Right cardiac atrium (tissue), 5 donors: ENCODE measurements at regions not wholly inside any gene's neighbourhood (a gene's known extent, or its start where the extent isn't known, plus 50 kb on each side); places are given as distances from the start of the nearest gene placed in this dataset.
A peak's percentile ranks its signal among the peaks of the same experiment; 100 is the strongest.

Experiments used
- ATAC-seq, 2 donors: fragments of 200-7000 bp; cut with Tn5 transposase; one replicate each; pipeline versions ENCODE4 v1.8.0 to v1.9.1; 2020; ENCODE audit warnings: moderate library complexity in 2 of 2, mild to moderate bottlenecking in 1 of 2
- DNase-seq, 3 donors: peaks; one replicate each; pipeline ENCODE4 v3.0.0-alpha.2; 2020
- H3K27ac ChIP-seq: one replicate; pipeline ENCODE4 v1.5.1; 2013; ENCODE audit warnings: mild to moderate bottlenecking, low read length, control low read depth, moderate library complexity
- H3K27me3 ChIP-seq: one replicate; pipeline ENCODE4 v1.6.1; 2013; ENCODE audit not compliant: control insufficient read depth, insufficient read depth
- H3K4me1 ChIP-seq: one replicate; pipeline ENCODE4 v1.6.1; 2013; ENCODE audit warnings: low read length; ENCODE audit not compliant: control insufficient read depth, insufficient read depth
- H3K4me3 ChIP-seq: one replicate; pipeline ENCODE4 v1.5.1; 2013; ENCODE audit warnings: low read length, control low read depth
- H3K9me3 ChIP-seq: one replicate; pipeline ENCODE4 v1.6.1; 2013; ENCODE audit warnings: low read length; ENCODE audit not compliant: control insufficient read depth
- WGBS: extraction: QIAGEN DNeasy Blood & Tissue Kit; methylation state at CpG from one replicate; pipeline ENCODE4 v1.1.7; 2013; 5-methylcytosine and 5-hydroxymethylcytosine counted together
- intact Hi-C, 4 donors: fragments of 100-400 bp; cut with DNase I; formaldehyde crosslinking; loops; one replicate each; pipeline versions ENCODE4 v1.11.0 to v1.14.0; 2022 to 2023
- donor health status: healthy with polysubstance abuse.
- donor health status: DM: no; HTN: yes; CAD: no.
- donor health status: DM: no; HTN: no; CAD: no.
- donor health status: DM: no; HTN: yes; CAD: no; lungs with severe emphysema.
- donor health status: DM: yes; HTN: yes; CAD: no.

DNA sequence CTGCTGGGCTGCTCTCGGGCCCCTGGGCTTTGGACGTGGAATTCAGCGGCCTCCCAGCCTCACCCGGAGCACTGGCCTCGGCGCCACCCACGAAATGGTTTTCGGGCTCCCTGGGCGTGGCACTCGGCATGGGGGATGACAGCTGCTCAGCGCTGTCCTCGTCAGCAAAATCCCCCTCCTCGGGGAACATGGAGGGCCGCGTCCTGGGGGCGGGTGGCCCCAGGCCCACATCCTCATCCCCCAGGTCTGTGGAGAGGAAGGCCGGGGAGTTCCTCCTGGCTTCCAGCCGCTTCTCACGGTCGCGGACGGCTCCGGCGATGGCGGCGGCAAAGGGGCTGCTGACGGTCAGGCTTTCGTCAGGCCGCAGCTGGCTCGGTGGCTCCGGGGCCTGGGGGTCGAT is 88.4 kb downstream of the CTTN start:
- WGBS, result 95% methylated on average over 32 of the region's 32 CpGs
- H3K27me3 ChIP-seq, result no peaks in the 10 kb centered on the region
- H3K27ac ChIP-seq, result no peak overlapping the region
- intact Hi-C loops, result no loop called here
- DNase-seq, result no peak
- no peaks in the 10 kb centered on the region for H3K4me1 ChIP-seq
- H3K9me3 ChIP-seq, result peaks cover 2% of the 10 kb centered on the region
- ATAC-seq, result no peak
- H3K4me3 ChIP-seq, result no peak overlapping the region

DNA sequence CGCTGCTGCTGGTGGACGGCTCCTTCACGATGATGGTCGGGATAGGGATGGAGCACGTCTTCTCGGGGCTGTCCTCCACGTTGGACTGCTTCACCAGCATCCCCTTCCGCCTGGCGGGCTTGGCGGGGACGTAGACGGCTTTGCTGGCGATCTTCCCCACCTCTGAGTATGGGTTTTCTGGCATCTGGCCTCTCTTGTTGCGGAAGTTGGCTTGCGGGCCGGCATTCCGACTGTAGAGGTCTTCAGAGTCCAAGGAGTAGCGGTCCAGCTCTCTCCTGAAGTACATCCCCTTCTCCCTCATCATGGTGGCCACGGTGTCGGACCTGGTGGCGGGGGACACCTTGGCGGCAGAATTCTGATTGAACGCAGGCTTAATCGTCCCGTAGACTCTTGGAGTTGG is 88.8 kb downstream of the CTTN start:
- WGBS, result 93% methylated on average over 25 of the region's 25 CpGs
- no peak overlapping the region for H3K27ac ChIP-seq
- ATAC-seq, result no peak
- intact Hi-C loops, result no loop called here
- no peak overlapping the region for H3K4me3 ChIP-seq
- no peaks in the 10 kb centered on the region for H3K27me3 ChIP-seq
- no peaks in the 10 kb centered on the region for H3K4me1 ChIP-seq
- H3K9me3 ChIP-seq, result peaks cover 2% of the 10 kb centered on the region
- peak in 1 of 3 donors; percentile 33 for DNase-seq

GRCh38 chr11:70487756-70488155 is 89.4 kb downstream of the CTTN start:
- ATAC-seq (no peak), DNase-seq (peak in 1 of 3 donors; percentile 12)
- Histone ChIP-seq H3K9me3 (peaks cover 2% of the 10 kb centered on the region), H3K27ac (no peak overlapping the region), H3K4me3 (no peak overlapping the region), H3K4me1 (no peaks in the 10 kb centered on the region), H3K27me3 (no peaks in the 10 kb centered on the region)
- intact Hi-C loops, result no loop called here
- WGBS, result 84% methylated on average over 16 of the region's 16 CpGs

- ATAC-seq (no peak), DNase-seq (peak in 1 of 3 donors; percentile 11)
- Histone ChIP-seq H3K9me3 (peaks cover 2% of the 10 kb centered on the region), H3K27me3 (no peaks in the 10 kb centered on the region), H3K27ac (no peak overlapping the region), H3K4me3 (no peak overlapping the region), H3K4me1 (no peaks in the 10 kb centered on the region)
- intact Hi-C loops, result no loop called here
- WGBS, result 79% methylated on average over 7 of the region's 7 CpGs
These were observed 89.9 kb downstream of the CTTN start for GRCh38 chr11:70488171-70488703.

GRCh38 chr11:70489276-70489675 is 90.9 kb downstream of the CTTN start:
- WGBS, result 91% methylated on average over 6 of the region's 6 CpGs
- intact Hi-C loops, result no loop called here
- peaks cover 2% of the 10 kb centered on the region for H3K9me3 ChIP-seq
- H3K4me1 ChIP-seq, result no peaks in the 10 kb centered on the region
- ATAC-seq, result no peak
- no peak for DNase-seq
- no peak overlapping the region for H3K4me3 ChIP-seq
- no peak overlapping the region for H3K27ac ChIP-seq
- H3K27me3 ChIP-seq, result no peaks in the 10 kb centered on the region

- WGBS, result 92% methylated on average over 13 of the region's 13 CpGs
These were observed 91.9 kb downstream of the CTTN start for GRCh38 chr11:70490208-70490607.

DNA sequence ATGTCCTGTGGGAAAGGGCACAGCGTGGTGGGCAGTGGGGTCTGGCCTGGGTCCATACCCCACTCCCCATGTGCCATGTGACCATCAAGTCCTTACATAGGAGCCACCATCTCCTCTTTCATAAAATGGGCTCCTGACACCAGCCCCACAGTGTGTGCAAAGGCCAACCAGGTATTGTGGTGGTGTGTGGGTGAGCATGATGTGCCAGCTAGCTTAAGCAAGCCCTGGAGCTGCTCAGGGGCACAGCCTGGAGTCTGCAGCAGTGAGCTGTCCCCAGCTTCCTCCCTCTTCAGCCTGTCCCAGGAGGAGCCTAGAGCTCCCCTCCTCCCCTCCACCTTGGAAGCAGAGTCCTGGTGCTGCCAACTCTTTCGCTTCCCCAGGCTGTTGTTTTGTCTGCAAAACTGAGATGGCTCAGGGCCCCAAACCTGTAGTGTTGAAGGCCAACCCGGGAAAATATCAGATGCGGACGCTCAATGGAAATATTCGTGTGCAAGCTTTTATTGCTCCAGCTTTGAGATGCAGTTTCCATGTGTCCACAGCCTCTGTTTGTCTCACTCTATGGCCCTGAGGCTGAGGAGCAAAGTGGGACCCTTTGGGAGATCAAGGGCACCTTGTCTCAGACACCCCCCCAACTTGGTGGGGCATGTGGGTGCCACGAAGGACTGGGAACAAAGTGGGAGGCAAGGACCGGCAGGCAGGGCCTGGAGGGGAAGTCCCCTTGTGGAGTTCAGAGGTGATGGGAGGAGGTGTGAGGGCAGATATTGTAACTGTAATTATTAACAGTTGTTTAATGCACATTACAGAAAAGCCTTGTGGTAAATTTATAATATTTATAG is 92.6 kb downstream of the CTTN start:
- intact Hi-C loops, result no loop called here
- WGBS, result 79% methylated on average over 8 of the region's 8 CpGs
- Histone ChIP-seq H3K27me3 (no peaks in the 10 kb centered on the region), H3K4me3 (no peak overlapping the region), H3K4me1 (no peaks in the 10 kb centered on the region), H3K27ac (no peak overlapping the region), H3K9me3 (peaks cover 2% of the 10 kb centered on the region)
- ATAC-seq (no peak), DNase-seq (no peak)

More at GRCh38 chr11:70490208-70490607, 91.9 kb downstream of the CTTN start:
- ATAC-seq, result no peak
- Histone ChIP-seq H3K4me3 (no peak overlapping the region), H3K27me3 (no peaks in the 10 kb centered on the region), H3K27ac (no peak overlapping the region), H3K4me1 (no peaks in the 10 kb centered on the region), H3K9me3 (peaks cover 2% of the 10 kb centered on the region)
- intact Hi-C loops, result no loop called here
- DNase-seq, result no peak

DNA sequence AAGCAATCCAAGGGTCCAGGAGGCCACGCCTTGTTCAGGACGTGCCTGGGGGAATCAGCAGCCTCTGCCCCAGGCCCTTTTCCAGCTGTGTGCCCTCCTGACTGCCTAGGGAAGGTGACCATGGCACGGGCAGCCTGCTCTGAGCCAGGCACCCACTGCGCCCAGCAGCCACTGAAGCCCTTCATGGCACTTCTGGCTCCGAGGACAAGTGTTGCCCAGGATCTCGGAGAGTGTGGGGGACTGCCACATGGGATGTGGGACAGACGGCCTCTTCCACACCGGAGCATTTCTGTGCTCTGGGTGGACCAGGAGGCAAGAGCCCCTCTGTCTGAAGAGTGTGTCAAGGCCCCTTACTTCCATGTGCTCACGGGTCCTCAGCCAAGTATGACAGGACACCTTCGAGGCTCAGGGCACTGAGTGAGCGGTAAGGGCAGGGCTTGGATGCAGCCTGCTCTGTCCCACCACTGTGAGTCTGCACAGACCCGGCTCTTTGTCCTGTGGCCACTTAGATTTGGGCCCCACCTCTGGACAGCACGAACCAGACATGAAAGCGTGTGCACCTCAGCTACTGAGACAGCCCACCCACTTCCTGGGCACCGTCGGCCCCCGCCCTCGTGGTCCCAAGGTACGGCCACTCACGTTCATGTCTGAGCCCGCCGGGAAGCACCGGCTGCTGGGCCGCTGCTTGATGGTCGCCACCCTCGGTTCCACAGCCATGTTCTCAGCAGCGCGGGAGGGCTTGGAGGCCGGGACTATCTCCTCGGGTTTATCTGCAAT is 93.6 kb downstream of the CTTN start:
- Histone ChIP-seq H3K27me3 (no peaks in the 10 kb centered on the region), H3K27ac (no peak overlapping the region), H3K9me3 (peaks cover 2% of the 10 kb centered on the region), H3K4me1 (no peaks in the 10 kb centered on the region), H3K4me3 (no peak overlapping the region)
- DNase-seq (peak in 1 of 3 donors; percentile 36), ATAC-seq (no peak)
- 92% methylated on average over 30 of the region's 30 CpGs for WGBS
- intact Hi-C loops, result no loop called here

DNA sequence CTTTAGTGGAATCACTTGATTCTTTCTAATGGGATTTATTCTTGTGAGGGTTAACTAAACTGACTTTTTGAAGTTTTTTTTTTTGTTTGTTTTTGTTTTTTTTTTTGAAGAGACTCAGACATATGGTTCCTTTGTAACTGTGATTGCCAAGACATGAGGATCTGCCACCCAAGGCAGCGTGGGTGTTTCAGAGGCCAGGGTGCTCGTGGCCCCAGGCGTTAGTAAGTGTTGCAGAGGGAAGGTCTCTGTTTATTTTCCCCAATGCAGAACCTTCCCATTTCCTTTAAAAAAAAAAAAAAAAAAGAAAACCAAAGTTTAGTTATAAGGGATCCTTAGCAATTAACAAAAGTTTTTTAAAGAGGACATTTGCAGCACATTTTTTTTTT is 94.8 kb downstream of the CTTN start:
- intact Hi-C loops, result no loop called here
- ATAC-seq (no peak), DNase-seq (no peak)
- WGBS, result 59% methylated on average over 3 of the region's 3 CpGs
- Histone ChIP-seq H3K27me3 (no peaks in the 10 kb centered on the region), H3K9me3 (peaks cover 2% of the 10 kb centered on the region), H3K4me1 (no peaks in the 10 kb centered on the region), H3K27ac (no peak overlapping the region), H3K4me3 (no peak overlapping the region)

- H3K4me1 ChIP-seq, result no peaks in the 10 kb centered on the region
- no peak overlapping the region for H3K27ac ChIP-seq
- H3K9me3 ChIP-seq, result peaks cover 2% of the 10 kb centered on the region
- H3K27me3 ChIP-seq, result no peaks in the 10 kb centered on the region
- intact Hi-C loops, result no loop called here
- H3K4me3 ChIP-seq, result no peak overlapping the region
- DNase-seq (peak in 2 of 3 donors; percentile 1 to 14), ATAC-seq (no peak)
- 96% methylated on average over 8 of the region's 8 CpGs for WGBS
These were observed 95.6 kb downstream of the CTTN start for GRCh38 chr11:70493891-70494290.
